HEK293T (cell line): ENCODE measurements at regions not wholly inside any gene's neighbourhood (a gene's known extent, or its start where the extent isn't known, plus 50 kb on each side); places are given as distances from the start of the nearest gene placed in this dataset.

Source experiments
- ARNT ChIP-seq: fragments of 450-650 bp; IDR thresholded peaks from 2 replicates; pipeline ENCODE4 v1.6.1; 2017; ENCODE audit warnings: mild to moderate bottlenecking
- BHLHE40 ChIP-seq: fragments of 450-650 bp; IDR thresholded peaks from 2 replicates; pipeline ENCODE4 v1.6.1; 2016; ENCODE audit warnings: mild to moderate bottlenecking, moderate library complexity, borderline replicate concordance
- ELF4 ChIP-seq: fragments of 450-650 bp; IDR thresholded peaks from 2 replicates; pipeline ENCODE4 v1.6.1; 2017; ENCODE audit warnings: antibody characterized with exemption
- FOXA1 ChIP-seq: fragments of 450-650 bp; IDR thresholded peaks from 2 replicates; pipeline ENCODE4 v1.6.1; 2016; ENCODE audit warnings: mild to moderate bottlenecking
- FOXK2 ChIP-seq: fragments of 450-650 bp; IDR thresholded peaks from 2 replicates; pipeline ENCODE4 v1.6.1; 2016; ENCODE audit warnings: mild to moderate bottlenecking
- FOXM1 ChIP-seq: fragments of 450-650 bp; IDR thresholded peaks from 2 replicates; pipeline ENCODE4 v1.6.1; 2017; ENCODE audit warnings: mild to moderate bottlenecking, borderline replicate concordance
- HDGF ChIP-seq: fragments of 450-650 bp; IDR thresholded peaks from 2 replicates; pipeline ENCODE4 v1.6.1; 2017; ENCODE audit warnings: antibody characterized with exemption, borderline replicate concordance
- L3MBTL2 ChIP-seq: fragments of 450-650 bp; conservative IDR thresholded peaks from 2 replicates; pipeline ENCODE4 v1.6.1; 2016; ENCODE audit warnings: mild to moderate bottlenecking
- LEF1 ChIP-seq: fragments of 450-650 bp; IDR thresholded peaks from 2 replicates; pipeline ENCODE4 v1.6.1; 2017; ENCODE audit warnings: mild to moderate bottlenecking, borderline replicate concordance
- NFRKB ChIP-seq: fragments of 450-650 bp; IDR thresholded peaks from 2 replicates; pipeline ENCODE4 v1.6.1; 2016; ENCODE audit warnings: mild to moderate bottlenecking, moderate library complexity
- PKNOX1 ChIP-seq: fragments of 450-650 bp; IDR thresholded peaks from 2 replicates; pipeline ENCODE4 v1.6.1; 2016
- SP1 ChIP-seq: fragments of 450-650 bp; IDR thresholded peaks from 2 replicates; pipeline ENCODE4 v1.6.1; 2017
- TARDBP ChIP-seq: fragments of 450-650 bp; IDR thresholded peaks from 2 replicates; pipeline ENCODE4 v1.6.1; 2016
- ZNF384 ChIP-seq: fragments of 450-650 bp; IDR thresholded peaks from 2 replicates; pipeline ENCODE4 v1.6.1; 2016

DNA sequence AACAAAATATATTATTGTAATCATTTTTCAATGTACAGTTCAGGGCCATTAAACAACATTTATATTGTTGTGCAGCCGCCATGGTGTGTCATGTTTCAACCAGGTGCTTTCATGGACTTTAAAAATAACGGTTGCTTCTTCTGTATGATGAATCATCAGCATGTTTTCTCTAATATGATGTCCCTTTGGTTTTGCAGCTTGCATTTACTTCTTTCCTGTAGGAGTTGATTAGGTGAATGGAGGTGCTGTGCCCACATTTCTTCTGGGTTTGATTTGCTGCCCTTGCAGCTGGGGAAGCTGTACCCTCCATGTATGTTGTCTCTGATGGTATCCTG, 54.9 kb upstream of the TULP4 start:
- TF ChIP-seq LEF1, result no peak
- TF ChIP-seq NFRKB, result no peak
- TF ChIP-seq SP1, result no peak
- no peak for TF ChIP-seq FOXM1
- TF ChIP-seq FOXA1, result no peak
- no peak for TF ChIP-seq L3MBTL2
- no peak for TF ChIP-seq ELF4
- TF ChIP-seq HDGF, result no peak
- no peak for TF ChIP-seq ZNF384
- TF ChIP-seq BHLHE40, result no peak
- TF ChIP-seq FOXK2, result no peak
- TF ChIP-seq ARNT, result no peak
- TF ChIP-seq TARDBP, result no peak
- TF ChIP-seq PKNOX1, result no peak
